Naive thymus-derived CD8-positive, alpha-beta T cell (primary cell): ENCODE measurements at regions not wholly inside any gene's neighbourhood (a gene's known extent, or its start where the extent isn't known, plus 50 kb on each side); places are given as distances from the start of the nearest gene placed in this dataset.

Experiments
- ATAC-seq, 2 donors: fragments of 150-1000 bp; cut with Tn5 transposase in 1 of 2; sonication (Bioruptor Pico), chemical (Tn5 transposase) in 1 of 2; 1 replicate in 1 of 2; 2 replicates in 1 of 2; pipeline ENCODE4 v1.10.0; 2021; ENCODE audit warnings: mild to moderate bottlenecking in 2 of 2, moderate library complexity in 2 of 2
- POLR2A ChIA-PET: fragments of 350-600 bp; sonication (Branson Sonifier 250); formaldehyde crosslinking; loops from one replicate; lab custom pipeline; 2021; ENCODE audit warnings: antibody characterized with exemption; lab: Charles Lee
- DNase-seq, 10 donors: peaks; one replicate each; pipeline versions ENCODE4 v3.0.0 to v3.0.0-alpha.2; 2020 to 2022
- H3K27ac Mint-ChIP-seq, 10 donors: one replicate each; pipeline ENCODE4 v1.8.0; 2020 to 2022; ENCODE audit warnings: mild to moderate bottlenecking in 10 of 10, mixed read lengths in 10 of 10, moderate library complexity in 4 of 10, inconsistent platforms in 1 of 10
- H3K27me3 Mint-ChIP-seq, 5 donors: one replicate each; pipeline ENCODE4 v1.8.0; 2021 to 2022; ENCODE audit warnings: mixed read lengths in 5 of 5
- H3K36me3 Mint-ChIP-seq, 3 donors: one replicate each; pipeline ENCODE4 v1.8.0; 2020 to 2022; ENCODE audit warnings: mixed read lengths in 3 of 3, mild to moderate bottlenecking in 2 of 3, inconsistent platforms in 1 of 3
- H3K4me1 Mint-ChIP-seq, 4 donors: one replicate each; pipeline ENCODE4 v1.8.0; 2021 to 2022; ENCODE audit warnings: mixed read lengths in 4 of 4
- H3K4me3 Mint-ChIP-seq, 10 donors: one replicate each; pipeline ENCODE4 v1.8.0; 2020 to 2022; ENCODE audit warnings: mild to moderate bottlenecking in 10 of 10, mixed read lengths in 10 of 10, moderate library complexity in 6 of 10, inconsistent platforms in 1 of 10
- H3K9me3 Mint-ChIP-seq, 9 donors: one replicate each; pipeline ENCODE4 v1.8.0; 2020 to 2022; ENCODE audit warnings: mixed read lengths in 9 of 9, mild to moderate bottlenecking in 3 of 9, inconsistent platforms in 1 of 9, moderate library complexity in 1 of 9

DNA sequence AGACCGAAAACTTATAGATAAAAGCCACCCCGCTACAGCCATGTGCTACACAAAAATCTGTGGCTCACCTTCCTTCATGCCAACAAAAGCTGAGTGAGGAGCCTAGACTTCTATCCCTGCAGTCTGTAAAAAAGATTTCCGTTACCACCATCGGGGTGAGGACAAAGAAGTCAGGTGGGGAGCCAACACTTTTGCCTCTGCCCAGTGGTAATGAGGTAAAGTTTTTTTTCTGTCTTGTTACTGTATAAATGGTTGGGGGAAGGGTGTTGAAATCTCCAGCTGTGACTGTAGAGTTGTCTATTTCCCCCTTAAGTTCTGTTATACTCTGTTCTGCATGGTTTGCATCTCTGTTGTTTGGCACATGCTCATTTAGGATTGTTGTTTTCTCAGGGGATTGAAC lies 707.8 kb downstream of the FLRT2 start:
- no peak for DNase-seq
- no peaks in the 10 kb centered on the region for H3K27me3 Mint-ChIP-seq
- peaks cover 4 to 30% (median 16%) of the 10 kb centered on the region in 9 donors for H3K9me3 Mint-ChIP-seq
- H3K36me3 Mint-ChIP-seq = peaks cover 0 to 6% (median 0%) of the 10 kb centered on the region in 3 donors
- no peak overlapping the region for H3K4me3 Mint-ChIP-seq
- ATAC-seq = no peak
- peaks cover 0 to 6% (median 0%) of the 10 kb centered on the region in 4 donors for H3K4me1 Mint-ChIP-seq
- H3K27ac Mint-ChIP-seq = no peak overlapping the region
- POLR2A ChIA-PET = no interaction called here

DNA sequence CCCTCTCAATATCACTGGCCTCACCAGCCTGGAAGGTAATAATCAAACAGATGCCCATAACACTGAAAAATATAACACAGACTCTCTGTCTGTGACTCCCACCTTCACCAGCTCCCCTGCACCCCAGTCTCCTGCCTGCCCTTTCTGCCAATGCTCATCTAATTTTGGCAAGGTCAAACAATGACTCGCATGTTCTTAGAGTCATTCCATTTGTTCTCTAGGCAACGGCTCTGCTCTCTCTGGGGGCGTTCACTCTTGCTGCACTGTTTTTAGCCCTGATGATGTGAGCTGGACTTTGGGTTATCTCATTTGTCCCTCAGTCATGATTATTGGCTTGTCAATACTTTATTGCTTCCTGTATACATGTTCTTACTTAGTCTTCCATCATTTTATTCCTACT lies 691.8 kb downstream of the FLRT2 start:
- Mint-ChIP-seq H3K36me3 (no peaks in the 10 kb centered on the region), H3K4me3 (no peak overlapping the region), H3K4me1 (no peaks in the 10 kb centered on the region), H3K9me3 (peaks cover 0 to 20% (median 2%) of the 10 kb centered on the region in 9 donors), H3K27me3 (no peaks in the 10 kb centered on the region), H3K27ac (no peak overlapping the region)
- ATAC-seq = no peak
- POLR2A ChIA-PET = no interaction called here
- no peak for DNase-seq

DNA sequence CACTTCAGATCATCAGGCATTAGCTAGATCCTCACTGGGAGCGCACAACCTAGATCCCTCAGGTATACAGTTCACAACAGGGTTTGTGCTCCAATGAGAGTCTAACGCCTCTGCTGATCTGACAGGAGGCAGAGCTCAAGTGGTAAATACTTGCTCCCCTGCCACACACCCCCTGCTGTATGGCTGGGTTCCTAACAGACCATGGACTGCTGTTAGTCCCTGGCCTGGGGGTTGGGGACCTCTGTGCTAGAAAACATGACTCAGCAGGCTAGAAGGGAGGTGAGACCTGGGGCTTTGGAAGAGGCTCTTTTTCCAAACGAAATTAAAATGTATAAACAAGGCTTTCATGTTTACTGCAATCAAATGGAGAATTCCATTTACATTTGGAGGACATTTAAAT lies 691.1 kb downstream of the FLRT2 start:
- H3K4me1 Mint-ChIP-seq = no peaks in the 10 kb centered on the region
- H3K27me3 Mint-ChIP-seq = no peaks in the 10 kb centered on the region
- no peak overlapping the region for H3K4me3 Mint-ChIP-seq
- no peaks in the 10 kb centered on the region for H3K36me3 Mint-ChIP-seq
- DNase-seq (no peak), ATAC-seq (no peak)
- no peak overlapping the region for H3K27ac Mint-ChIP-seq
- peaks cover 0 to 13% (median 1%) of the 10 kb centered on the region in 9 donors for H3K9me3 Mint-ChIP-seq
- POLR2A ChIA-PET = no interaction called here

DNA sequence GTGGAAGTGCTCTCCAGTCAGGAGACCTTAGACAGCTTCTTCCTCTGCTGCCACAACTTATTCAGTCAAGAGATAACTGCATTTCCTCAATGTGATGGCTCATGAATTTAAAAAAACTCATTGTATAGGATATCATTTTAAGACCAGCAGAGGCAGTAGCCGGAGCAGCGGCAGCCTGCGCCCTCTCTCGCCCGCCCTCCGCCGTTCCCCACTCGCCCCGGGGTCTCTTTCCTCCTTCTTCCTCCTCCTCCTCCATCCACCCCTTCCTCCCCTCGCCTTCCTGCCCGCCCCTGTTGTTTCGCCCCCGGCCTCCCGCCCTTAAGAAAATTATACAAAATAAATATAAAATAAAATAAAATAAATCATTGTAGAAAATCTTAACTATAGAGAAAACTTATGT lies 687.6 kb downstream of the FLRT2 start:
- peaks cover 0 to 5% (median 0%) of the 10 kb centered on the region in 9 donors for H3K9me3 Mint-ChIP-seq
- no peaks in the 10 kb centered on the region for H3K27me3 Mint-ChIP-seq
- POLR2A ChIA-PET = no interaction called here
- no peak overlapping the region for H3K4me3 Mint-ChIP-seq
- DNase-seq = no peak
- no peak for ATAC-seq
- H3K27ac Mint-ChIP-seq = no peak overlapping the region
- no peaks in the 10 kb centered on the region for H3K36me3 Mint-ChIP-seq
- no peaks in the 10 kb centered on the region for H3K4me1 Mint-ChIP-seq

DNA sequence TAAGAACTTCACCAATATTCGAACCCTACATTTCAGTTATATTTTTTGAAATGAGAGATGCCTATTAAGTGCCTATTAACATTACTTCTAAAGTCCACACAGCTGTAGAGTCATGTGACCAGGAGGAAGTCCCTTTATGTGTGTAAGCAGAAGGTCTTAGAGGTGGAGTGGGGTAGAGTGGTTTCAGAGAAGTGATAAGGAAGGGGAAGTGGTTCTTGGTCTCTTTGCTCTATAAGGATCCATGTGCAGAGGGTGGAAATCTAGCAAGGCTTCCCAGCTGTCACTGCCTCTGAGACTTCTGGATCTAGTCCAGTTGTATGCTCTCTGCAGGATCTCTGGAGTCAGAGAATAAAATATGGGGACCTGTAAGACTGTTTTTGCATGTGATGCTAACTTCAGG lies 673.9 kb downstream of the FLRT2 start:
- ATAC-seq (no peak), DNase-seq (no peak)
- H3K4me1 Mint-ChIP-seq = peaks cover 0 to 5% (median 0%) of the 10 kb centered on the region in 4 donors
- POLR2A ChIA-PET = no interaction called here
- no peak overlapping the region for H3K4me3 Mint-ChIP-seq
- H3K9me3 Mint-ChIP-seq = peaks cover 0 to 18% (median 0%) of the 10 kb centered on the region in 9 donors
- H3K27me3 Mint-ChIP-seq = peaks cover 0 to 3% (median 0%) of the 10 kb centered on the region in 5 donors
- no peaks in the 10 kb centered on the region for H3K36me3 Mint-ChIP-seq
- no peak overlapping the region for H3K27ac Mint-ChIP-seq

DNA sequence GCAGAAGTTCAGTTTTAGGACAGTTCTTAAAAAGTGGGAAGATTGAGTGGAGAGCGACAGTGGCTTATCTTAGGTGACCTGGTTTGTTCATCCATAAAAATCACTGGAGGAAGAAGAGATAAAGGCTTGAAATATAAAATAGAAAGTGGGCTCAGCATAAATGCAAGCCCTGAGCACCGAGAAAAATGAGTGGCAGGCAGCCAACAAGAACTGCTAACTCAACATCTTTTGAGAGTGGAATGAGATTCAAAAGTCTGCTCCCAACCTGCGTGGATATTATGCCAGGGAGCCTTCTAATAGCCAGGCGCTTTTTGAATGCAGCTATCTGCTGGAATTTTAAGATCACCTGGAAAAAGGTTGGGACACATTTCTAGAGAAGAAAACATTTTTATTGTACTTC lies 666.5 kb downstream of the FLRT2 start:
- H3K4me1 Mint-ChIP-seq = peaks cover 0 to 2% (median 0%) of the 10 kb centered on the region in 4 donors
- H3K27me3 Mint-ChIP-seq = peaks cover 0 to 3% (median 0%) of the 10 kb centered on the region in 5 donors
- POLR2A ChIA-PET = no interaction called here

DNA sequence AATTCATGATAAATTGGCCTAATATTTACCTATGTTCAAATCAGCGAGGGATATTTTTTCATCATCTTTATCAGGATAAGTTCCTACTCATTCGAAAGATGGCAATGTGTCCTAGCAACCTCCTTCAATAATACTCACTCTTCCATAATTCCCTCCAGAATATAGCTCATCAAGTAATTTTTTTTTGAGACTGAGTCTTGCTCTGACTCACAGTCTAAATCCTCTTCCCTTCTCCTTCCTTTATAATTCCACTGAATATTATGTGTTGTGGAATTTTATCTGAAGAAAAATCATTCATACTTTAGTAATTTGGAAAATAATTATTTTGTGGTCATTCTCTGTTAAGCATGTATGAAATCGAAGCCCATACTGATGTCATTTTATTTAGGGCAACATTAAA lies 663.8 kb downstream of the FLRT2 start:
- Mint-ChIP-seq H3K4me1 (no peaks in the 10 kb centered on the region), H3K4me3 (no peak overlapping the region), H3K27me3 (no peaks in the 10 kb centered on the region), H3K36me3 (no peaks in the 10 kb centered on the region), H3K9me3 (peaks cover 0 to 16% (median 4%) of the 10 kb centered on the region in 9 donors), H3K27ac (no peak overlapping the region)
- ATAC-seq (no peak), DNase-seq (no peak)
- POLR2A ChIA-PET = no interaction called here

More for the DNA sequence above, 666.5 kb downstream of the FLRT2 start:
- Mint-ChIP-seq H3K36me3 (no peaks in the 10 kb centered on the region), H3K27ac (no peak overlapping the region), H3K4me3 (no peak overlapping the region), H3K9me3 (peaks cover 0 to 16% (median 3%) of the 10 kb centered on the region in 9 donors)
- no peak for DNase-seq
- no peak for ATAC-seq

DNA sequence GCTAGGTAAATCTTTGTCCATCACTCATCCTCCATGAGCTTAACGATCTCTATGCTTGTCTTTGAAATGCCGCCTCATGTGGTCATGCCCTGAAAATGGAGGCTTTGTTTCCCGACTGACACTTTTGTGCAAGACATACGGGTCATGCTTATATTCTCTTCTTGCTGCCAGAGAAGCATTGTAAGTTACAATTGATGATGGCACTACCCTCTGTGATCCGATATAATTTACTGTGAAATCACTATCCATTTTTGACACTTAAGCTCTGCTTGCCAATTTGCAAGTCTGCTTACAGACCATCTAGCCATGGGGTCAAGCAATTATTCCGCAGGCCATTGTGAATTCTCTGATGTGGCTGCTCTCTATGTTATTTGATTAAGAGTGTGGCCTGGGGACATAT lies 650.0 kb downstream of the FLRT2 start:
- ATAC-seq = no peak
- Mint-ChIP-seq H3K27me3 (no peaks in the 10 kb centered on the region), H3K4me3 (no peak overlapping the region), H3K36me3 (no peaks in the 10 kb centered on the region), H3K9me3 (peaks cover 0 to 17% (median 2%) of the 10 kb centered on the region in 9 donors), H3K27ac (no peak overlapping the region), H3K4me1 (no peaks in the 10 kb centered on the region)
- POLR2A ChIA-PET = no interaction called here
- DNase-seq = no peak

DNA sequence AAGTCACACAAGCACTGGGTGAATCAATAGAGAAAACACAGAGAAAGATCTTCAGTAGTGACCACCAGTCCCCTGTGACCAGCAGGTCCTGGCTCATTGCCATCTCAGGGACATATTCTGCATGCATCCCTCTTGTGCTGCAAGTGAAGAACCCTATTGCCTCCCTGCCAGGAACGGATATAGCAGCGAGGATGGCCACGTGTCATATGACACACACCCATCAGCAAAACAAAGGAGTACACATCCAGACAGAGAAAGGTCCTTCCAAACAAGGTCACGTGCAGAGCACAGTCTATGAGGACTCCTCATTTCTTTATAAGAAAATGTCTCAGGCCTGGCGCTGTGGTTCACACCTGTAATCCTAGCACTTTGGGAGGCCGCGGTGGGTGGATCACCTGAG lies 638.4 kb downstream of the FLRT2 start:
- Mint-ChIP-seq H3K27me3 (peaks cover 0 to 2% (median 0%) of the 10 kb centered on the region in 5 donors), H3K36me3 (no peaks in the 10 kb centered on the region), H3K9me3 (peaks cover 0 to 27% (median 4%) of the 10 kb centered on the region in 9 donors), H3K27ac (no peak overlapping the region), H3K4me3 (no peak overlapping the region), H3K4me1 (no peaks in the 10 kb centered on the region)
- POLR2A ChIA-PET = no interaction called here
- DNase-seq (no peak), ATAC-seq (no peak)

DNA sequence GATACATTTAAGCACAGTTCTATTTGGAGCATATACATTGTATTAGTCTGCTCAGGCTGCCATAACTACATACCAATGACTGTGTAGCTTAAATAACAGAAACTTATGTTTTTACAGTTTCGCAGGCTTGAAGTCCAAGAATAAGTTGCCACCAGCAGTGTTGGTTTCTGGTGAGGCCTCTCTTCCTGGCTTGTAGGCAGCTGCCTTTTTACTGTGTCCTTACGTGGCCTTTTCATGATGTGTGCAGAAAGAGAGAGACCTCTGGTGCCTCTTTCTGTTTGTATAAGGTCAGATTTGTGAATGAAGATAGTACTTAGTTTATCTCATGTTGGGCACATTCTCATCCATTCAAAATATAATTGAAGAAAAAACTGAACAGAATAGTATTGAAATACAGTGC lies 636.6 kb downstream of the FLRT2 start:
- Mint-ChIP-seq H3K36me3 (no peaks in the 10 kb centered on the region), H3K27ac (no peak overlapping the region), H3K4me3 (no peak overlapping the region), H3K27me3 (peaks cover 0 to 2% (median 0%) of the 10 kb centered on the region in 5 donors), H3K4me1 (no peaks in the 10 kb centered on the region), H3K9me3 (peaks cover 0 to 23% (median 3%) of the 10 kb centered on the region in 9 donors)
- DNase-seq (no peak), ATAC-seq (no peak)
- POLR2A ChIA-PET = no interaction called here

DNA sequence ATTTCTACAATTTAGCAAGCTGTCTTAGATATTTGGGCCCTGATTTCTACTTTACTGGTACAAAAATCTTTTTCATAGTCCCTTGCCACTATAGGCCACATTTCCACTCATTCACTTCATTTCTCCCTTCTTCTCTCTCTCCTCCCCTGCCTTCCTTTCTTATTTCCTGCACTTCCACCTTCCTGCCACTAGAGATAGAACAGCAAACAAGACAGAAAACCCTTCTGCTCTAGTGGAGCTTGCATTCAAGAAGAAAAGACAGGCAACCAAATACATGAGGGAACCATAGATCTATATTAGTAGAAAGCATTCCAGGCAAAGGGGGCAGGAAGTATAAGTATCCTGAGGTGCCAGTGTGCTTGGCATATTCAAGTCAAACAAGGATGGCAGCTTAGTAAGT lies 623.5 kb downstream of the FLRT2 start:
- no peaks in the 10 kb centered on the region for H3K36me3 Mint-ChIP-seq
- H3K27ac Mint-ChIP-seq = no peak overlapping the region
- DNase-seq (no peak), ATAC-seq (no peak)
- POLR2A ChIA-PET = no interaction called here
- H3K9me3 Mint-ChIP-seq = peaks cover 0 to 22% (median 4%) of the 10 kb centered on the region in 9 donors
- no peak overlapping the region for H3K4me3 Mint-ChIP-seq
- H3K27me3 Mint-ChIP-seq = peaks cover 0 to 3% (median 0%) of the 10 kb centered on the region in 5 donors
- no peaks in the 10 kb centered on the region for H3K4me1 Mint-ChIP-seq

DNA sequence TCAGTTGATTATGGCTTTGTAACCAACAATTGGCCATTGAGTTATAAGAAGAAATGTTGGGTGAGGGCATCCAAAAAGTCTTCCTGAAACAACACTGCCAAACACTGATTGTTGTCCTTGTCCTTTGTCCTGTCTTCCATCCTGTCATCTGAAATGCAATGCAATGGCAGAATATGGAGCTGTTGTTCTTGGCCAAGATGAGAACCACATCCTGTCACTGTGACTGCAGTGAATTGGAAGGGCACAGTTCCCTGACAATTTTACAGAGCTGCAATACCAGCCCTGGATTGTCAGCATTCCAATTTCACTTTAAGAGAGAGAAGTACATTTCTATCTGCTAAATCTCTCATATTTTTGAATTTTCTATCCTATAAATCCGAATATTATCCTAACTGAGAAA lies 613.3 kb downstream of the FLRT2 start:
- DNase-seq (no peak), ATAC-seq (no peak)
- Mint-ChIP-seq H3K36me3 (peaks cover 0 to 13% (median 2%) of the 10 kb centered on the region in 3 donors), H3K9me3 (peaks cover 10 to 60% (median 30%) of the 10 kb centered on the region in 9 donors), H3K27me3 (no peaks in the 10 kb centered on the region), H3K4me3 (no peak overlapping the region), H3K27ac (no peak overlapping the region), H3K4me1 (no peaks in the 10 kb centered on the region)
- POLR2A ChIA-PET = no interaction called here

DNA sequence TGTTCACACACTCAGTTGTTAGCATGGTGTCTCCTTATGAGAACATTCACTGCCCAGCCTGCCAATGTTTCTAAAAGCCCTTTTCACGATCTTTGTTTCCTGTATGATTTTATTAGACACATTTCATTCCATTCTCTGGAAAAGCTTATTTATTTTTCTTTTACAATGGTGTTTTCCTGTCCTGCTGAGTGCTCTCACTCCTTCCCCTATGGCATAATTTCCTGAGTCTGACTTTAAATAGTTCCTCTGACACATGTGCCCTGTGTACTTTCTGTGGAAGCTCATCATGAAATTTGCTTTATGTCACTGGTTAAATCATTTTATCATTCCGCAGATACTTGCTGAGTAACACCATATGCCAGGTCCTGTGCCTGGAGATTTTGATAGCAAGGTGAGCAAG lies 612.0 kb downstream of the FLRT2 start:
- ATAC-seq = no peak
- no peak overlapping the region for H3K4me3 Mint-ChIP-seq
- no peak overlapping the region for H3K27ac Mint-ChIP-seq
- POLR2A ChIA-PET = no interaction called here
- no peaks in the 10 kb centered on the region for H3K27me3 Mint-ChIP-seq
- H3K9me3 Mint-ChIP-seq = peaks cover 13 to 65% (median 42%) of the 10 kb centered on the region in 9 donors
- no peak for DNase-seq
- H3K36me3 Mint-ChIP-seq = peaks cover 0 to 13% (median 2%) of the 10 kb centered on the region in 3 donors
- no peaks in the 10 kb centered on the region for H3K4me1 Mint-ChIP-seq

DNA sequence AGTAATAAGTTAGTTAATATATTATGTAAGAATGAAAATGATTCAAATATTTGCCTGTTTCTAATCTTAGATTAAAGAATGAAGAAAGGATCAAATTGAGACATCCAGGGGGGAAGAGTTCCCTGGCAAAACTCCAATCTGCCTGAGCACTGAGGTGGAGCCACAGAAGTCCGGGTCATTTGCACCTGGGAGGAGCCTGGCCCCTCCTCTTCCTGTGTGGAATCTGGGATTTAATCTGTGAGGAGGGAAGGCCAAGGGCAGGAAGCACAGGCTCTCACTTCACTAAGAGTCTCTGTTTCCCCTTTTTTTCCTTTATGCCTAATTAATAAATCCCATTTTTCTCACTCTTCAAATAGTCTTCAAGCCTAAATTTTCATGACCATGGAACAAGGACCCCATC lies 599.5 kb downstream of the FLRT2 start:
- POLR2A ChIA-PET = no interaction called here
- H3K4me3 Mint-ChIP-seq = no peak overlapping the region
- H3K36me3 Mint-ChIP-seq = peaks cover 19 to 38% (median 36%) of the 10 kb centered on the region in 3 donors
- no peaks in the 10 kb centered on the region for H3K27me3 Mint-ChIP-seq
- DNase-seq (no peak), ATAC-seq (no peak)
- peaks cover 3 to 34% (median 17%) of the 10 kb centered on the region in 9 donors for H3K9me3 Mint-ChIP-seq
- no peaks in the 10 kb centered on the region for H3K4me1 Mint-ChIP-seq
- no peak overlapping the region for H3K27ac Mint-ChIP-seq
